PC-9 (cell line): ENCODE measurements at regions not wholly inside any gene's neighbourhood (a gene's known extent, or its start where the extent isn't known, plus 50 kb on each side); places are given as distances from the start of the nearest gene placed in this dataset.

Experiments used
- CTCF ChIP-seq: fragments of 200-600 bp; sonication (generic); conservative IDR thresholded peaks from 2 replicates; pipeline ENCODE4 v1.6.1; 2017; ENCODE audit warnings: mixed run types, antibody characterized with exemption, mild to moderate bottlenecking, moderate library complexity
- EZH2 ChIP-seq: fragments of 200-600 bp; sonication (generic); IDR thresholded peaks from 2 replicates; pipeline ENCODE4 v1.8.0; 2017; ENCODE audit warnings: antibody characterized with exemption, low read depth

DNA sequence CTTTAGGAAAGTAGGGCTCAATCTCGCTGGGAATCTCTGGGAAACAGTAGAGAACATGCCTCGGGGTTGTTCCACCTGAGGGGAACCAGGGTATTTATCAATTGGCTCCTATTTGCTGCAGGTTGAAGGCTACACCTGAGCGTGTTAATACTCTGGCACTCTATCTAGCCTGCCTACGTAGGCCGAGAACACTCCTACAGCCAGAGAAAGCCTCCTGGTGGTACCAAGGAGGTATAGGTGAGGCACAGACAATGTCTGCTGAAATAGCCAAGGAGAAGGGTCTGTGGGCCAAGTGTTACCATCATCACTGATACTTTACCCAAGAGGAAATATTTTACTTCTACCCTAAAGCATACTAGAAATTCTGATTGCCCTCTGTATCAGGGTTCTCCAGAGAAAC lies 341.0 kb upstream of the UBE2E2 start:
- TF ChIP-seq EZH2 (no peak), CTCF (no peak)
